Progenitor cell of endocrine pancreas (in vitro differentiated cells): ENCODE measurements at regions not wholly inside any gene's neighbourhood (a gene's known extent, or its start where the extent isn't known, plus 50 kb on each side); places are given as distances from the start of the nearest gene placed in this dataset.

Source experiments
- DNase-seq: peaks from one replicate; pipeline ENCODE4 v3.0.0; 2021; ENCODE audit warnings: low spot score; ENCODE audit not compliant: unreplicated experiment
- H3K27ac Mint-ChIP-seq: 2 replicates; pipeline ENCODE4 v1.8.0; 2021; ENCODE audit warnings: mild to moderate bottlenecking, moderate library complexity, mixed read lengths
- H3K27me3 Mint-ChIP-seq: 2 replicates; pipeline ENCODE4 v1.8.0; 2021; ENCODE audit warnings: mixed read lengths
- H3K36me3 Mint-ChIP-seq: 2 replicates; pipeline ENCODE4 v1.8.0; 2022; ENCODE audit warnings: mixed read lengths; ENCODE audit not compliant: insufficient read depth
- H3K4me1 Mint-ChIP-seq: 2 replicates; pipeline ENCODE4 v1.8.0; 2021; ENCODE audit warnings: low read depth, mixed read lengths
- H3K4me3 Mint-ChIP-seq: 2 replicates; pipeline ENCODE4 v1.8.0; 2021; ENCODE audit warnings: low read depth, mild to moderate bottlenecking, moderate library complexity, mixed read lengths
- H3K9me3 Mint-ChIP-seq: 2 replicates; pipeline ENCODE4 v1.8.0; 2021; ENCODE audit warnings: low read depth, mixed read lengths
- CTCF ChIP-seq: fragments of 200-600 bp; sonication (generic); IDR thresholded peaks from one replicate; pipeline ENCODE4 v1.5.0; 2021; ENCODE audit warnings: antibody characterized with exemption, mild to moderate bottlenecking; ENCODE audit not compliant: unreplicated experiment

GRCh38 chr1:57772580-57773195, 348.8 kb upstream of the DAB1 start:
- Mint-ChIP-seq H3K27me3 (no peaks in the 10 kb centered on the region), H3K4me3 (no peak overlapping the region), H3K36me3 (no peaks in the 10 kb centered on the region), H3K9me3 (no peaks in the 10 kb centered on the region), H3K4me1 (no peaks in the 10 kb centered on the region), H3K27ac (no peak overlapping the region)
- TF ChIP-seq CTCF, result no peak
- no peak for DNase-seq

DNA sequence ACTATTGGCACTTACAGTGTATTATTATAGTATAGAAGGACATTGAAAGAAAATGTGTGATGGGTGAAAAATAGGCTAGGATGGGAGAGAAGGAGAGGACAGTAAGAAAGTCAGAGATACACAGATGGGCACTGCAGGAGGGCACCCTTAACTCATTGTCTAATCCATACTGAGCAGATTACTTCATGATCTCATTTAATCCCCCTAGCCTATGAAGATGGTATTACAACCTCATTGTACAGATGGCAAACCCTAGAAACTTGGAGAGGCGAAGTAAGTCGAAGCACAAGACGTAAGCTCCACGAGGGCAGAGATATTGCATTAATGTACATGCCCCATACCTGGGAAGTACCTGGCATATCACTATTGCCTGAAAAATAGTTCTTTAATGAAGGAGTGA, 346.9 kb upstream of the DAB1 start:
- no peaks in the 10 kb centered on the region for H3K36me3 Mint-ChIP-seq
- H3K27ac Mint-ChIP-seq, result no peak overlapping the region
- peak; percentile 38 for TF ChIP-seq CTCF
- peaks cover 4% of the 10 kb centered on the region for H3K27me3 Mint-ChIP-seq
- no peaks in the 10 kb centered on the region for H3K9me3 Mint-ChIP-seq
- DNase-seq, result no peak
- no peaks in the 10 kb centered on the region for H3K4me1 Mint-ChIP-seq
- no peak overlapping the region for H3K4me3 Mint-ChIP-seq

DNA sequence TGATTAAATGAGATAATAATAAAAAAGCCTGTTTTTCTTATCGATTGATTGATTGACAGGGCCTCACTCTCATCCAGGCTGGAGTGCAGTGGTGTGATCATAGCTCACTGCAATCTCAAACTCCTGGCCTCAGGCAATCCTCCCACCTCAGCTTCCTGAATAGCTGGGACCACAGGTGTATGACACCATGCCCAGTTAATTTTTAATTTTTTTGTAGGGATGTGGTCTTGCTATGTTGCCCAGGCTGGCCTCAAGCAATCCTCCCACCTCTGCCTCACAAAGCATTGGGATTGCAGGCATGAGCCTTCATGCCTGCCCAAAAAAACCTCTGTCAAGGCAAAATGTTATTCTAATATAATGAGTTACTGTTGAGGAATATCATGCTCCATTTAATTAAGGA, 346.4 kb upstream of the DAB1 start:
- H3K4me1 Mint-ChIP-seq, result no peaks in the 10 kb centered on the region
- no peak overlapping the region for H3K4me3 Mint-ChIP-seq
- TF ChIP-seq CTCF, result no peak
- H3K36me3 Mint-ChIP-seq, result no peaks in the 10 kb centered on the region
- no peak overlapping the region for H3K27ac Mint-ChIP-seq
- H3K27me3 Mint-ChIP-seq, result peaks cover 4% of the 10 kb centered on the region
- no peaks in the 10 kb centered on the region for H3K9me3 Mint-ChIP-seq
- no peak for DNase-seq

- no peak for DNase-seq
- Mint-ChIP-seq H3K27me3 (peaks cover 21% of the 10 kb centered on the region), H3K36me3 (no peaks in the 10 kb centered on the region), H3K4me3 (no peak overlapping the region), H3K9me3 (no peaks in the 10 kb centered on the region), H3K27ac (no peak overlapping the region), H3K4me1 (no peaks in the 10 kb centered on the region)
- TF ChIP-seq CTCF, result no peak
Measured at GRCh38 chr1:57761628-57762027, 337.8 kb upstream of the DAB1 start.

DNA sequence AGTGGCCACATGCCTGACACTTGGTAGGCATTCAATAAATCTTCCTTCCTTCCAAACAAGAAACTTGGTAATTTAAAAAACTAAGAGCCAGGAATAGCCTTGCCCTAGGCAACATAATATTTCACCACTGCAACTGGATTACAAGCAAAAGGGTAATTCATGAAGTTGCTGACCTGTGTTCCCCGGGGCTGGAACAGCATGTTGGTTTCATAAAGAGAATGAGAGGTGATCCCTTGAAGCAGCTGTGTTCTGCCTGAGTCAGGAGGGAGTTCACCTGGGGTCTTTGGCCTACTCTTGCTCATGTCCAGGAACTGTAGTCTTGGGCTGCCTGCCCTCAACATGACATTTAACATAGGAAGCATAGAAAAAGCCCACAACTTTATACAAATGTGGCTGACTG, 329.0 kb upstream of the DAB1 start:
- TF ChIP-seq CTCF, result no peak
- H3K27ac Mint-ChIP-seq, result no peak overlapping the region
- H3K9me3 Mint-ChIP-seq, result no peaks in the 10 kb centered on the region
- H3K4me1 Mint-ChIP-seq, result peaks cover 3% of the 10 kb centered on the region
- H3K27me3 Mint-ChIP-seq, result peaks cover 12% of the 10 kb centered on the region
- no peak overlapping the region for H3K4me3 Mint-ChIP-seq
- no peaks in the 10 kb centered on the region for H3K36me3 Mint-ChIP-seq
- DNase-seq, result no peak
